A549 (cell line): ENCODE measurements at regions not wholly inside any gene's neighbourhood (a gene's known extent, or its start where the extent isn't known, plus 50 kb on each side); places are given as distances from the start of the nearest gene placed in this dataset.

ENCODE experiments used
- EP300 ChIP-seq, 2 experiments: fragments of >200 bp; sonication (Bioruptor Twin); formaldehyde crosslinking; IDR thresholded peaks; 2 replicates in 1 of 2; 3 replicates in 1 of 2; pipeline ENCODE4 v1.6.1; 2016 to 2017
- HDAC2 ChIP-seq: fragments of 200-600 bp; sonication (generic); IDR thresholded peaks from 2 replicates; pipeline ENCODE4 v1.6.1; 2016
- HOXA7 ChIP-seq: fragments of 250-450 bp; sonication (Bioruptor Pico); IDR thresholded peaks from 2 replicates; pipeline ENCODE4 v1.5.0; 2020; ENCODE audit warnings: mild to moderate bottlenecking, moderate library complexity
- JUNB ChIP-seq: fragments of >200 bp; sonication (Bioruptor Twin); formaldehyde crosslinking; IDR thresholded peaks from 2 replicates; pipeline ENCODE4 v1.6.1; 2016
- RCOR1 ChIP-seq: fragments of 150-350 bp; IDR thresholded peaks from 2 replicates; pipeline ENCODE4 v1.6.1; 2014; ENCODE audit warnings: antibody characterized with exemption, low read length, low read depth
- SMC3 ChIP-seq: fragments of >200 bp; sonication (Bioruptor Twin); formaldehyde crosslinking; IDR thresholded peaks from 3 replicates; pipeline ENCODE4 v1.6.1; 2018; ENCODE audit warnings: inconsistent platforms
- USF2 ChIP-seq: fragments of 450-650 bp; IDR thresholded peaks from 2 replicates; pipeline ENCODE4 v1.6.1; 2014; ENCODE audit warnings: antibody characterized with exemption

GRCh38 chr1:234718496-234719453, 108.8 kb upstream of the IRF2BP2 start:
- TF ChIP-seq EP300 (IDR thresholded peaks at IDR 0.05) (no peak), RCOR1 (no peak), JUNB (no peak), SMC3 (no peak), HDAC2 (no peak), HOXA7 (no peak), USF2 (no peak)
